ENCODE measurements at regions not wholly inside any gene's neighbourhood (a gene's known extent, or its start where the extent isn't known, plus 50 kb on each side); places are given as distances from the start of the nearest gene placed in this dataset.

- no peak for TF ChIP-seq POLR2A (IDR thresholded peaks at IDR 0.05)
- TF ChIP-seq CTCF (IDR thresholded peaks at IDR 0.05) = no peak
- TF ChIP-seq POLR2AphosphoS5 (IDR thresholded peaks at IDR 0.05) = no peak
- no peak for TF ChIP-seq EP300 (IDR thresholded peaks at IDR 0.05)
Measured at GRCh38 chr2:51624995-51625394, 593.1 kb upstream of the NRXN1 start.

Data from sigmoid colon (tissue), 4 donors.